22Rv1 (cell line): ENCODE measurements at regions not wholly inside any gene's neighbourhood (a gene's known extent, or its start where the extent isn't known, plus 50 kb on each side); places are given as distances from the start of the nearest gene placed in this dataset.

ENCODE experiments used
- H3K27ac ChIP-seq: fragments of 450-650 bp; 2 replicates; pipeline ENCODE4 v1.5.1; 2017
- ZFX ChIP-seq: fragments of 450-650 bp; IDR thresholded peaks from 2 replicates; pipeline ENCODE4 v1.6.1; 2017; ENCODE audit warnings: antibody characterized with exemption, borderline replicate concordance
- TF ChIP-seq, protein P1 (sequence below): fragments of 450-650 bp; IDR thresholded peaks from 2 replicates; pipeline ENCODE4 v1.5.1; 2017; ENCODE audit warnings: mild to moderate bottlenecking

- TF ChIP-seq ZFX, result no peak
- TF ChIP-seq, protein P1, sequence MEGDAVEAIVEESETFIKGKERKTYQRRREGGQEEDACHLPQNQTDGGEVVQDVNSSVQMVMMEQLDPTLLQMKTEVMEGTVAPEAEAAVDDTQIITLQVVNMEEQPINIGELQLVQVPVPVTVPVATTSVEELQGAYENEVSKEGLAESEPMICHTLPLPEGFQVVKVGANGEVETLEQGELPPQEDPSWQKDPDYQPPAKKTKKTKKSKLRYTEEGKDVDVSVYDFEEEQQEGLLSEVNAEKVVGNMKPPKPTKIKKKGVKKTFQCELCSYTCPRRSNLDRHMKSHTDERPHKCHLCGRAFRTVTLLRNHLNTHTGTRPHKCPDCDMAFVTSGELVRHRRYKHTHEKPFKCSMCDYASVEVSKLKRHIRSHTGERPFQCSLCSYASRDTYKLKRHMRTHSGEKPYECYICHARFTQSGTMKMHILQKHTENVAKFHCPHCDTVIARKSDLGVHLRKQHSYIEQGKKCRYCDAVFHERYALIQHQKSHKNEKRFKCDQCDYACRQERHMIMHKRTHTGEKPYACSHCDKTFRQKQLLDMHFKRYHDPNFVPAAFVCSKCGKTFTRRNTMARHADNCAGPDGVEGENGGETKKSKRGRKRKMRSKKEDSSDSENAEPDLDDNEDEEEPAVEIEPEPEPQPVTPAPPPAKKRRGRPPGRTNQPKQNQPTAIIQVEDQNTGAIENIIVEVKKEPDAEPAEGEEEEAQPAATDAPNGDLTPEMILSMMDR, result no peak
- no peak overlapping the region for H3K27ac ChIP-seq
Measured at GRCh38 chr20:12592756-12593155, 416.0 kb upstream of the SPTLC3 start.

GRCh38 chr20:12593342-12593873 is 415.4 kb upstream of the SPTLC3 start:
- no peak overlapping the region for H3K27ac ChIP-seq
- TF ChIP-seq, protein P1, result no peak
- TF ChIP-seq ZFX, result no peak

DNA sequence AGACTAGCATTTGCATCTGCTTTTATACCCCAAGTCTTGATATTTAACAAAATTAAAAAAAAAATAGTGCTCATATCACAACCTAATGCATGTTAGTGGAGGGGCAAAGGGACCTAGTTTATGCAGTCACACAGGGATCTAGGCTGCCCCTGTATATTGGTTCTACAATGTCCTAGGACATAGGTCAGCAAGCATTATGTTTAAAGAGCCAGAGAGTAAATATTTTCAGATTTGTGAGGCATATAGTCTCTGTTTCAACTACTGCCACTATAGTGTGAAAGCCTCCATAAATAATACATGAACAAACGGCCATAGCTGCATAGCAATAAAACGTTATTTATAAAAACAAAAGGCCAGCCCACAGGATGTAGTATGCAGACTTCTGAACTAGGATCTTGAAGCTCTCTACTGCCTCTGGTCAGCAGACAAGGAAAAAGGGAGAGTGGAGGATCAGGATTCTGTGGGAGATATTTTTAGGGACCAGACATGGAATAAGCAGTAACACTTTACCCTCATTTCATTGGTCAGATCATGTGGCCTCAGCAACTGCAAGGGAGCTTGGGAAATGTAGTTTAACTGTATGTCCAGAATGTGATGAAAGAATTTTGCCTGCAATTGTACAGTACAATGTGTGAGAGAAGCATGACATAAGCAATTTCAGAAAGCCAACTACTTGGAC is 414.2 kb upstream of the SPTLC3 start:
- TF ChIP-seq ZFX, result no peak
- TF ChIP-seq, protein P1, result no peak
- no peak overlapping the region for H3K27ac ChIP-seq

DNA sequence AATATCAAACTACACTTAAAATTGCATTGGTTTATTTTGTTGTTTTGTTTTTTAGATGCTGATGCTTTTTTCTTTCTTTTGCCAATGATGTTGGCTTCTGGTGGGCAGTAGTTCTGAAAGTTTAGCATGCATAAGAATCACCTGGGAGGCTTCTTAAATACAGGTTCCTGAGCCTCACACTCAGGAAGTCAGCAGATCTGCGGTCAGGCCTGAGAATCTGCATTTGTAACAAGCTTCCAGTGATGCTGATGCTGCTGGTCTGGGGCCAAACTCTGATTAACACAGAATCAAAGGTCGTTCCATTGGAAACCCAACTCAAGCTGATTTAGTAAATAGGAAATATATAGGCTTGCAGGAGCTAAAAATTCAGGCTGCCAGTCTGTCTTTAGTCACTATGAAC is 412.9 kb upstream of the SPTLC3 start:
- TF ChIP-seq, protein P1, result no peak
- TF ChIP-seq ZFX, result no peak
- no peak overlapping the region for H3K27ac ChIP-seq

GRCh38 chr20:12596863-12597262 is 411.9 kb upstream of the SPTLC3 start:
- no peak overlapping the region for H3K27ac ChIP-seq

DNA sequence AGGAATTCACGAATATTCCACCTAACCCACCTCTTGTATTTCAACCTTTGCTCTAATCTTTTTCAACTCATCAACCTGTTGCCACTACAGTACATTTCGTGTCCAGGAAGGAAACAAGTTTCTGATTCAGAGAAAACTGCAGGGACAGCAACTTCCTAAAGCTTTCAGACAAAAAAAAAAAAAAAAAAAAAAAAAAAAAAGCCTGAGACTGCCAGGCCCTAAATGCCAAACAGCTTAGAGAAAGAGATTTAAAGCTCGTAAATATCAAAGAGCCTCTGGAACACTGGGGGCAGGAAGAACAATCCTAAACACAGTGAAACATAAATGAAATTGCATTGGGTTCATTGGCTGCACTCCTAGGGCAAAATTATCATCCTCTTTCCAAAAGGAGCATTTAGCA is 411.2 kb upstream of the SPTLC3 start:
- no peak for TF ChIP-seq ZFX
- TF ChIP-seq, protein P1, result no peak
- no peak overlapping the region for H3K27ac ChIP-seq

More at GRCh38 chr20:12596863-12597262, 411.9 kb upstream of the SPTLC3 start:
- TF ChIP-seq, protein P1, result no peak
- no peak for TF ChIP-seq ZFX

- TF ChIP-seq, protein P1, result no peak
- TF ChIP-seq ZFX, result no peak
Measured at GRCh38 chr20:12598894-12599293, 409.9 kb upstream of the SPTLC3 start.

More at GRCh38 chr20:12598894-12599293, 409.9 kb upstream of the SPTLC3 start:
- no peak overlapping the region for H3K27ac ChIP-seq
